Activated CD4-positive, alpha-beta memory T cell treated with anti-CD3 and anti-CD28 coated beads, Interleukin-2, amount 10 ng/mL, durations not matched to agents 7 days and 5 days (primary cell): ENCODE measurements at regions not wholly inside any gene's neighbourhood (a gene's known extent, or its start where the extent isn't known, plus 50 kb on each side); places are given as distances from the start of the nearest gene placed in this dataset.

Experiments
- CTCF ChIA-PET: fragments of 350-600 bp; sonication (Branson Sonifier 250); formaldehyde crosslinking; loops from one replicate; lab custom pipeline; 2021; ENCODE audit warnings: antibody characterized with exemption, inconsistent platforms; lab: Charles Lee
- POLR2A ChIA-PET: fragments of 350-600 bp; sonication (Branson Sonifier 250); formaldehyde crosslinking; loops from one replicate; lab custom pipeline; 2021; ENCODE audit warnings: antibody characterized with exemption; lab: Charles Lee
- DNase-seq: peaks from one replicate; pipeline ENCODE4 v3.0.0-alpha.2; 2020
- H3K27ac Mint-ChIP-seq: one replicate; pipeline ENCODE4 v1.8.0; 2021; ENCODE audit warnings: mild to moderate bottlenecking, mixed read lengths
- H3K27me3 Mint-ChIP-seq: one replicate; pipeline ENCODE4 v1.8.0; 2021; ENCODE audit warnings: mixed read lengths
- H3K36me3 Mint-ChIP-seq: one replicate; pipeline ENCODE4 v1.8.0; 2021; ENCODE audit warnings: low read depth, mixed read lengths
- H3K4me1 Mint-ChIP-seq: one replicate; pipeline ENCODE4 v1.8.0; 2021; ENCODE audit warnings: mixed read lengths
- H3K4me3 Mint-ChIP-seq: one replicate; pipeline ENCODE4 v1.8.0; 2021; ENCODE audit warnings: mild to moderate bottlenecking, mixed read lengths
- H3K9me3 Mint-ChIP-seq: one replicate; pipeline ENCODE4 v1.8.0; 2021; ENCODE audit warnings: mixed read lengths

- Mint-ChIP-seq H3K9me3 (peaks cover 10% of the 10 kb centered on the region), H3K27ac (no peak overlapping the region), H3K27me3 (no peaks in the 10 kb centered on the region), H3K4me1 (no peaks in the 10 kb centered on the region), H3K4me3 (no peak overlapping the region), H3K36me3 (no peaks in the 10 kb centered on the region)
- DNase-seq: no peak
- CTCF ChIA-PET: no interaction called here
- POLR2A ChIA-PET: no interaction called here
Measured at GRCh38 chr2:22829791-22830190, 555.2 kb upstream of the KLHL29 start.

- Mint-ChIP-seq H3K27me3 (no peaks in the 10 kb centered on the region), H3K4me1 (no peaks in the 10 kb centered on the region), H3K9me3 (peaks cover 7% of the 10 kb centered on the region), H3K27ac (no peak overlapping the region), H3K4me3 (no peak overlapping the region), H3K36me3 (no peaks in the 10 kb centered on the region)
- no peak for DNase-seq
- POLR2A ChIA-PET: no interaction called here
- CTCF ChIA-PET: interaction anchor here (1.2 kb wide), 1 partner anchor 9 kb away, joined by 3 read pairs; no protein-coding TSS in a partner anchor
Measured at GRCh38 chr2:22832196-22832595, 552.8 kb upstream of the KLHL29 start.

- Mint-ChIP-seq H3K36me3 (no peaks in the 10 kb centered on the region), H3K4me1 (no peaks in the 10 kb centered on the region), H3K9me3 (peaks cover 2% of the 10 kb centered on the region), H3K27ac (no peak overlapping the region), H3K27me3 (no peaks in the 10 kb centered on the region), H3K4me3 (no peak overlapping the region)
- no peak for DNase-seq
- ChIA-PET POLR2A (no interaction called here), CTCF (no interaction called here)
Measured at GRCh38 chr2:22838461-22838860, 546.5 kb upstream of the KLHL29 start.

GRCh38 chr2:22842205-22842869 lies 542.6 kb upstream of the KLHL29 start:
- POLR2A ChIA-PET: no interaction called here
- no peak overlapping the region for H3K4me3 Mint-ChIP-seq
- no peaks in the 10 kb centered on the region for H3K4me1 Mint-ChIP-seq
- H3K27ac Mint-ChIP-seq: no peak overlapping the region
- no peaks in the 10 kb centered on the region for H3K27me3 Mint-ChIP-seq
- no peak for DNase-seq
- CTCF ChIA-PET: no interaction called here
- H3K9me3 Mint-ChIP-seq: peaks cover 2% of the 10 kb centered on the region
- no peaks in the 10 kb centered on the region for H3K36me3 Mint-ChIP-seq

- no peaks in the 10 kb centered on the region for H3K36me3 Mint-ChIP-seq
- DNase-seq: no peak
- ChIA-PET CTCF (no interaction called here), POLR2A (no interaction called here)
- H3K27me3 Mint-ChIP-seq: no peaks in the 10 kb centered on the region
- H3K4me3 Mint-ChIP-seq: no peak overlapping the region
- no peaks in the 10 kb centered on the region for H3K4me1 Mint-ChIP-seq
- no peak overlapping the region for H3K27ac Mint-ChIP-seq
- no peaks in the 10 kb centered on the region for H3K9me3 Mint-ChIP-seq
Measured at GRCh38 chr2:22843919-22844537, 541.0 kb upstream of the KLHL29 start.

- CTCF ChIA-PET: no interaction called here
Measured at GRCh38 chr2:22850310-22850709, 534.7 kb upstream of the KLHL29 start.

GRCh38 chr2:22854588-22854987 lies 530.4 kb upstream of the KLHL29 start:
- ChIA-PET POLR2A (no interaction called here), CTCF (no interaction called here)
- H3K36me3 Mint-ChIP-seq: no peaks in the 10 kb centered on the region
- H3K27me3 Mint-ChIP-seq: no peaks in the 10 kb centered on the region
- no peak for DNase-seq
- peaks cover 8% of the 10 kb centered on the region for H3K9me3 Mint-ChIP-seq
- H3K4me3 Mint-ChIP-seq: no peak overlapping the region
- no peaks in the 10 kb centered on the region for H3K4me1 Mint-ChIP-seq
- no peak overlapping the region for H3K27ac Mint-ChIP-seq

More at GRCh38 chr2:22850310-22850709, 534.7 kb upstream of the KLHL29 start:
- Mint-ChIP-seq H3K36me3 (no peaks in the 10 kb centered on the region), H3K4me3 (no peak overlapping the region), H3K27ac (no peak overlapping the region), H3K9me3 (peaks cover 6% of the 10 kb centered on the region), H3K4me1 (no peaks in the 10 kb centered on the region), H3K27me3 (no peaks in the 10 kb centered on the region)
- DNase-seq: no peak
- POLR2A ChIA-PET: no interaction called here

- peaks cover 6% of the 10 kb centered on the region for H3K9me3 Mint-ChIP-seq
- no peak overlapping the region for H3K27ac Mint-ChIP-seq
- no peaks in the 10 kb centered on the region for H3K36me3 Mint-ChIP-seq
- ChIA-PET POLR2A (no interaction called here), CTCF (no interaction called here)
- H3K4me1 Mint-ChIP-seq: no peaks in the 10 kb centered on the region
- DNase-seq: no peak
- no peak overlapping the region for H3K4me3 Mint-ChIP-seq
- no peaks in the 10 kb centered on the region for H3K27me3 Mint-ChIP-seq
Measured at GRCh38 chr2:22855081-22855480, 529.9 kb upstream of the KLHL29 start.

- no peak overlapping the region for H3K4me3 Mint-ChIP-seq
- no peak overlapping the region for H3K27ac Mint-ChIP-seq
- no peaks in the 10 kb centered on the region for H3K27me3 Mint-ChIP-seq
- ChIA-PET CTCF (no interaction called here), POLR2A (no interaction called here)
- peaks cover 5% of the 10 kb centered on the region for H3K9me3 Mint-ChIP-seq
- H3K36me3 Mint-ChIP-seq: no peaks in the 10 kb centered on the region
- H3K4me1 Mint-ChIP-seq: no peaks in the 10 kb centered on the region
- no peak for DNase-seq
Measured at GRCh38 chr2:22855761-22856184, 529.2 kb upstream of the KLHL29 start.

GRCh38 chr2:22867973-22868372 lies 517.0 kb upstream of the KLHL29 start:
- Mint-ChIP-seq H3K36me3 (no peaks in the 10 kb centered on the region), H3K27me3 (no peaks in the 10 kb centered on the region), H3K9me3 (no peaks in the 10 kb centered on the region), H3K27ac (no peak overlapping the region), H3K4me3 (no peak overlapping the region), H3K4me1 (no peaks in the 10 kb centered on the region)
- POLR2A ChIA-PET: no interaction called here
- CTCF ChIA-PET: no interaction called here
- no peak for DNase-seq

GRCh38 chr2:22878121-22878520 lies 506.9 kb upstream of the KLHL29 start:
- CTCF ChIA-PET: no interaction called here
- Mint-ChIP-seq H3K4me3 (no peak overlapping the region), H3K9me3 (no peaks in the 10 kb centered on the region)

GRCh38 chr2:22879009-22879863 lies 505.7 kb upstream of the KLHL29 start:
- no peak overlapping the region for H3K27ac Mint-ChIP-seq
- CTCF ChIA-PET: no interaction called here
- no peak overlapping the region for H3K4me3 Mint-ChIP-seq

More at GRCh38 chr2:22878121-22878520, 506.9 kb upstream of the KLHL29 start:
- no peaks in the 10 kb centered on the region for H3K27me3 Mint-ChIP-seq
- no peaks in the 10 kb centered on the region for H3K4me1 Mint-ChIP-seq
- no peak for DNase-seq
- H3K27ac Mint-ChIP-seq: no peak overlapping the region
- H3K36me3 Mint-ChIP-seq: no peaks in the 10 kb centered on the region
- POLR2A ChIA-PET: no interaction called here

GRCh38 chr2:22880161-22880560 lies 504.8 kb upstream of the KLHL29 start:
- no peaks in the 10 kb centered on the region for H3K4me1 Mint-ChIP-seq
- no peak overlapping the region for H3K27ac Mint-ChIP-seq
- POLR2A ChIA-PET: no interaction called here
- no peaks in the 10 kb centered on the region for H3K36me3 Mint-ChIP-seq
- DNase-seq: no peak
- H3K27me3 Mint-ChIP-seq: no peaks in the 10 kb centered on the region
- H3K9me3 Mint-ChIP-seq: no peaks in the 10 kb centered on the region
- H3K4me3 Mint-ChIP-seq: no peak overlapping the region
- CTCF ChIA-PET: no interaction called here

More at GRCh38 chr2:22879009-22879863, 505.7 kb upstream of the KLHL29 start:
- POLR2A ChIA-PET: no interaction called here
- no peaks in the 10 kb centered on the region for H3K36me3 Mint-ChIP-seq
- H3K9me3 Mint-ChIP-seq: no peaks in the 10 kb centered on the region
- no peaks in the 10 kb centered on the region for H3K27me3 Mint-ChIP-seq
- no peak for DNase-seq
- H3K4me1 Mint-ChIP-seq: no peaks in the 10 kb centered on the region
